Common myeloid progenitor, CD34-positive (primary cell): ENCODE measurements at regions not wholly inside any gene's neighbourhood (a gene's known extent, or its start where the extent isn't known, plus 50 kb on each side); places are given as distances from the start of the nearest gene placed in this dataset.
A peak's percentile ranks its signal among the peaks of the same experiment; 100 is the strongest.

ENCODE experiments used
- CTCF ChIA-PET: fragments of 350-600 bp; sonication (Branson Sonifier 250); formaldehyde crosslinking; loops from one replicate; lab custom pipeline; 2021; ENCODE audit warnings: antibody characterized with exemption; lab: Charles Lee
- POLR2A ChIA-PET: fragments of 350-600 bp; sonication (Branson Sonifier 250); formaldehyde crosslinking; loops from one replicate; lab custom pipeline; 2021; ENCODE audit warnings: antibody characterized with exemption; lab: Charles Lee
- DNase-seq, 3 donors: peaks; one replicate each; pipeline versions ENCODE4 v3.0.0 to v3.0.0-alpha.2; 2013
- H3K27ac ChIP-seq, 2 experiments: 1 replicate in 1 of 2; 2 replicates in 1 of 2; pipeline ENCODE4 v1.7.0; 2013; ENCODE audit warnings: inconsistent platforms in 2 of 2, low read length in 2 of 2, mild to moderate bottlenecking in 2 of 2, low read depth in 1 of 2, moderate library complexity in 1 of 2; ENCODE audit not compliant: severe bottlenecking in 2 of 2, insufficient read depth in 1 of 2, poor library complexity in 1 of 2
- H3K27me3 ChIP-seq, 5 experiments: replicated peaks in 2 of 5; 1 replicate in 3 of 5; 2 replicates in 2 of 5; pipeline versions ENCODE4 v1.6.1 to v1.7.0; 2013; ENCODE audit warnings: low read length in 4 of 5, mild to moderate bottlenecking in 2 of 5, moderate library complexity in 2 of 5, inconsistent platforms in 1 of 5; ENCODE audit not compliant: insufficient read depth in 5 of 5, control insufficient read depth in 4 of 5
- H3K36me3 ChIP-seq, 4 experiments: 1 replicate in 2 of 4; 2 replicates in 2 of 4; pipeline versions ENCODE4 v1.6.1 to v1.7.0; 2013; ENCODE audit warnings: low read length in 3 of 4, control low read depth in 1 of 4, mild to moderate bottlenecking in 1 of 4; ENCODE audit not compliant: control insufficient read depth in 4 of 4, insufficient read depth in 4 of 4
- H3K4me1 ChIP-seq, 4 experiments: 1 replicate in 3 of 4; 2 replicates in 1 of 4; pipeline versions ENCODE4 v1.6.1 to v1.7.1; 2013; ENCODE audit warnings: low read length in 3 of 4, mild to moderate bottlenecking in 3 of 4, control low read depth in 1 of 4, inconsistent platforms in 1 of 4, moderate library complexity in 1 of 4; ENCODE audit not compliant: control insufficient read depth in 4 of 4, insufficient read depth in 4 of 4; ENCODE audit errors: control extremely low read depth in 1 of 4
- H3K4me3 ChIP-seq, 7 experiments: 1 replicate in 4 of 7; 2 replicates in 3 of 7; pipeline versions ENCODE4 v1.5.1 to v1.7.0; 2013; ENCODE audit warnings: mild to moderate bottlenecking in 7 of 7, low read length in 6 of 7, moderate library complexity in 6 of 7, inconsistent platforms in 2 of 7, low read depth in 2 of 7, control low read depth in 1 of 7; ENCODE audit not compliant: insufficient read depth in 4 of 7, control insufficient read depth in 1 of 7; ENCODE audit errors: extremely low read depth in 1 of 7
- H3K9me3 ChIP-seq, 5 experiments: 1 replicate in 4 of 5; 2 replicates in 1 of 5; pipeline versions ENCODE4 v1.6.1 to v1.7.1; 2013; ENCODE audit warnings: low read length in 4 of 5, mild to moderate bottlenecking in 2 of 5, inconsistent platforms in 1 of 5, low read depth in 1 of 5, moderate library complexity in 1 of 5; ENCODE audit not compliant: control insufficient read depth in 4 of 5, insufficient read depth in 2 of 5; ENCODE audit errors: control extremely low read depth in 1 of 5
- WGBS: methylation state at CpG from one replicate; pipeline ENCODE4 v1.1.5; 2013; ENCODE audit not compliant: insufficient coverage; 5-methylcytosine and 5-hydroxymethylcytosine counted together

GRCh38 chr6:15970517-15970916 is 158.4 kb upstream of the MYLIP start:
- H3K36me3 ChIP-seq, result no peaks in the 10 kb centered on the region
- CTCF ChIA-PET, result interaction anchor here (0.6 to 1.5 kb wide), 2 partner anchors 9 to 263 kb away, joined by 3 to 5 read pairs; no protein-coding TSS in a partner anchor

GRCh38 chr6:15969236-15969778 is 159.6 kb upstream of the MYLIP start:
- no peak for DNase-seq
- no peaks in the 10 kb centered on the region for H3K36me3 ChIP-seq
- peaks cover 0 to 12% (median 2%) of the 10 kb centered on the region in 5 experiments for H3K9me3 ChIP-seq
- WGBS, result 100% methylated on average over 1 of the region's 3 CpGs
- POLR2A ChIA-PET, result no interaction called here
- no peaks in the 10 kb centered on the region for H3K27me3 ChIP-seq
- H3K27ac ChIP-seq, result no peak overlapping the region
- no peaks in the 10 kb centered on the region for H3K4me1 ChIP-seq
- H3K4me3 ChIP-seq, result no peak overlapping the region
- CTCF ChIA-PET, result interaction anchor here (1.5 kb wide), 1 partner anchor 10 kb away, joined by 5 read pairs; no protein-coding TSS in a partner anchor

More at GRCh38 chr6:15970517-15970916, 158.4 kb upstream of the MYLIP start:
- H3K9me3 ChIP-seq, result peaks cover 0 to 12% (median 2%) of the 10 kb centered on the region in 5 experiments
- WGBS, result 33% methylated on average over 1 of the region's 3 CpGs
- H3K27ac ChIP-seq, result no peak overlapping the region
- DNase-seq, result no peak
- POLR2A ChIA-PET, result no interaction called here
- H3K4me1 ChIP-seq, result no peaks in the 10 kb centered on the region
- H3K4me3 ChIP-seq, result no peak overlapping the region
- no peaks in the 10 kb centered on the region for H3K27me3 ChIP-seq

GRCh38 chr6:15968519-15968918 is 160.4 kb upstream of the MYLIP start:
- Histone ChIP-seq H3K4me3 (no peak overlapping the region), H3K27me3 (no peaks in the 10 kb centered on the region), H3K4me1 (no peaks in the 10 kb centered on the region), H3K9me3 (peaks cover 0 to 8% (median 2%) of the 10 kb centered on the region in 5 experiments), H3K36me3 (no peaks in the 10 kb centered on the region), H3K27ac (no peak overlapping the region)
- WGBS, result no CpG with 5 or more reads among the region's 3 CpGs
- POLR2A ChIA-PET, result no interaction called here
- no peak for DNase-seq
- CTCF ChIA-PET, result no interaction called here

GRCh38 chr6:15966000-15966520 is 162.8 kb upstream of the MYLIP start:
- Histone ChIP-seq H3K27me3 (no peaks in the 10 kb centered on the region), H3K27ac (no peak overlapping the region), H3K36me3 (no peaks in the 10 kb centered on the region), H3K4me1 (peaks cover 5 to 17% (median 12%) of the 10 kb centered on the region in 4 experiments), H3K9me3 (no peaks in the 10 kb centered on the region), H3K4me3 (no peak overlapping the region)
- no peak for DNase-seq
- ChIA-PET CTCF (no interaction called here), POLR2A (no interaction called here)
- 100% methylated on average over 5 of the region's 5 CpGs for WGBS

GRCh38 chr6:15962449-15962764 is 166.5 kb upstream of the MYLIP start:
- Histone ChIP-seq H3K27me3 (no peaks in the 10 kb centered on the region), H3K27ac (no peak overlapping the region), H3K9me3 (peaks cover 0 to 2% (median 0%) of the 10 kb centered on the region in 5 experiments), H3K4me3 (no peak overlapping the region), H3K36me3 (no peaks in the 10 kb centered on the region), H3K4me1 (peaks cover 5 to 17% (median 12%) of the 10 kb centered on the region in 4 experiments)
- WGBS, result no CpG with 5 or more reads among the region's 2 CpGs
- peak; percentile 2 to 52 (median 41) for DNase-seq
- CTCF ChIA-PET, result no interaction called here
- POLR2A ChIA-PET, result no interaction called here

- Histone ChIP-seq H3K27ac (no peak overlapping the region), H3K36me3 (no peaks in the 10 kb centered on the region), H3K4me3 (no peak overlapping the region), H3K9me3 (peaks cover 0 to 2% (median 0%) of the 10 kb centered on the region in 5 experiments), H3K4me1 (peaks cover 5 to 17% (median 12%) of the 10 kb centered on the region in 4 experiments), H3K27me3 (no peaks in the 10 kb centered on the region)
- WGBS, result 100% methylated on average over 1 of the region's 3 CpGs
- CTCF ChIA-PET, result no interaction called here
- DNase-seq, result no peak
- POLR2A ChIA-PET, result no interaction called here
Observed at GRCh38 chr6:15961635-15962448, 167.0 kb upstream of the MYLIP start.
